CD4-positive, alpha-beta T cell (primary cell): ENCODE measurements at regions not wholly inside any gene's neighbourhood (a gene's known extent, or its start where the extent isn't known, plus 50 kb on each side); places are given as distances from the start of the nearest gene placed in this dataset.

Experiments used
- ATAC-seq: fragments of 200-7000 bp; cut with Tn5 transposase; one replicate; pipeline ENCODE4 v1.10.0; 2022; ENCODE audit warnings: mild to moderate bottlenecking; ENCODE audit not compliant: poor library complexity
- CTCF ChIA-PET: fragments of 350-600 bp; sonication (Branson Sonifier 250); formaldehyde crosslinking; loops from one replicate; lab custom pipeline; 2021; ENCODE audit warnings: antibody characterized with exemption, inconsistent platforms; lab: Charles Lee
- POLR2A ChIA-PET: fragments of 350-600 bp; sonication (Branson Sonifier 250); formaldehyde crosslinking; loops from one replicate; lab custom pipeline; 2021; ENCODE audit warnings: antibody characterized with exemption, inconsistent platforms; lab: Charles Lee
- DNase-seq, 14 experiments: peaks; one replicate each; pipeline ENCODE4 v3.0.0-alpha.2; 2013 to 2020; ENCODE audit warnings: mixed read lengths in 2 of 14
- H3K27ac ChIP-seq, 2 donors: one replicate each; pipeline versions ENCODE4 v1.5.1 to v1.7.0; 2013; ENCODE audit warnings: low read length in 2 of 2, low read depth in 1 of 2, mild to moderate bottlenecking in 1 of 2
- H3K27me3 ChIP-seq, 2 experiments: 1 replicate in 1 of 2; 2 replicates in 1 of 2; pipeline versions ENCODE4 v1.6.1 to v1.7.0; 2013; ENCODE audit warnings: low read length in 2 of 2, control low read depth in 1 of 2, mild to moderate bottlenecking in 1 of 2, moderate library complexity in 1 of 2; ENCODE audit not compliant: insufficient read depth in 2 of 2, control insufficient read depth in 1 of 2
- H3K36me3 ChIP-seq: one replicate; pipeline ENCODE4 v1.6.1; 2013; ENCODE audit warnings: low read length, control low read depth; ENCODE audit not compliant: insufficient read depth
- H3K4me1 ChIP-seq: one replicate; pipeline ENCODE4 v1.6.1; 2013; ENCODE audit warnings: low read length, control low read depth; ENCODE audit not compliant: insufficient read depth
- H3K4me3 ChIP-seq: one replicate; pipeline ENCODE4 v1.5.1; 2013; ENCODE audit warnings: mild to moderate bottlenecking, low read length, moderate library complexity
- H3K9me3 ChIP-seq, 2 experiments: 1 replicate in 1 of 2; 2 replicates in 1 of 2; pipeline versions ENCODE4 v1.6.1 to v1.7.0; 2013; ENCODE audit warnings: low read length in 2 of 2, mild to moderate bottlenecking in 2 of 2, control low read depth in 1 of 2, moderate library complexity in 1 of 2; ENCODE audit not compliant: control insufficient read depth in 1 of 2, insufficient read depth in 1 of 2
- H3K27ac Mint-ChIP-seq: one replicate; pipeline ENCODE4 v1.8.0; 2020; ENCODE audit warnings: mixed read lengths
- H3K27me3 Mint-ChIP-seq: one replicate; pipeline ENCODE4 v1.8.0; 2021; ENCODE audit warnings: mixed read lengths
- H3K36me3 Mint-ChIP-seq: one replicate; pipeline ENCODE4 v1.8.0; 2021; ENCODE audit warnings: low read depth, mixed read lengths
- H3K4me1 Mint-ChIP-seq: one replicate; pipeline ENCODE4 v1.8.0; 2021; ENCODE audit warnings: low read depth, mixed read lengths
- H3K4me3 Mint-ChIP-seq: one replicate; pipeline ENCODE4 v1.8.0; 2020; ENCODE audit warnings: mild to moderate bottlenecking, mixed read lengths
- H3K9me3 Mint-ChIP-seq: one replicate; pipeline ENCODE4 v1.8.0; 2020; ENCODE audit warnings: mixed read lengths
- CTCF ChIP-seq: fragments of 200-600 bp; IDR thresholded peaks from one replicate; pipeline ENCODE4 v1.8.0; 2022; ENCODE audit warnings: antibody characterized with exemption, mild to moderate bottlenecking
- intact Hi-C, 2 experiments: fragments of 100-400 bp; cut with DNase I in 1 of 2; cut with micrococcal nuclease in 1 of 2; formaldehyde crosslinking; loops; one replicate each; pipeline versions ENCODE4 v1.15.1 to v1.9.0; 2023 to 2025; cut with DNase I, micrococcal nuclease

GRCh38 chr11:127804747-127805400 is 782.5 kb downstream of the ETS1 start:
- Mint-ChIP-seq H3K4me1 (no peaks in the 10 kb centered on the region), H3K27me3 (peaks cover 5% of the 10 kb centered on the region), H3K27ac (no peak overlapping the region), H3K9me3 (no peaks in the 10 kb centered on the region), H3K4me3 (no peak overlapping the region), H3K36me3 (no peaks in the 10 kb centered on the region)
- Histone ChIP-seq H3K9me3 (no peaks in the 10 kb centered on the region), H3K36me3 (no peaks in the 10 kb centered on the region), H3K4me3 (no peak overlapping the region), H3K27me3 (no peaks in the 10 kb centered on the region), H3K4me1 (no peaks in the 10 kb centered on the region), H3K27ac (no peak overlapping the region)
- CTCF ChIA-PET, result no interaction called here
- POLR2A ChIA-PET, result no interaction called here
- intact Hi-C loops, result no loop called here
- DNase-seq, result no peak
- no peak for TF ChIP-seq CTCF
- ATAC-seq, result no peak

- TF ChIP-seq CTCF, result no peak
- Mint-ChIP-seq H3K27me3 (no peaks in the 10 kb centered on the region), H3K9me3 (no peaks in the 10 kb centered on the region), H3K4me1 (no peaks in the 10 kb centered on the region), H3K27ac (no peak overlapping the region), H3K36me3 (no peaks in the 10 kb centered on the region), H3K4me3 (no peak overlapping the region)
- intact Hi-C loops, result no loop called here
- ChIA-PET CTCF (no interaction called here), POLR2A (no interaction called here)
- DNase-seq, result no peak
- no peak overlapping the region for H3K4me3 ChIP-seq
- H3K36me3 ChIP-seq, result no peaks in the 10 kb centered on the region
- no peak overlapping the region for H3K27ac ChIP-seq
- H3K9me3 ChIP-seq, result no peaks in the 10 kb centered on the region
- no peaks in the 10 kb centered on the region for H3K27me3 ChIP-seq
- H3K4me1 ChIP-seq, result no peaks in the 10 kb centered on the region
- no peak for ATAC-seq
Observed at GRCh38 chr11:127803755-127804154, 783.6 kb downstream of the ETS1 start.

- no peaks in the 10 kb centered on the region for H3K36me3 ChIP-seq
- Mint-ChIP-seq H3K4me1 (no peaks in the 10 kb centered on the region), H3K4me3 (no peak overlapping the region), H3K9me3 (no peaks in the 10 kb centered on the region), H3K36me3 (no peaks in the 10 kb centered on the region), H3K27ac (no peak overlapping the region), H3K27me3 (no peaks in the 10 kb centered on the region)
- ATAC-seq (no peak), DNase-seq (no peak)
- CTCF ChIA-PET, result no interaction called here
- H3K4me1 ChIP-seq, result no peaks in the 10 kb centered on the region
- POLR2A ChIA-PET, result no interaction called here
- no peak overlapping the region for H3K27ac ChIP-seq
- TF ChIP-seq CTCF, result no peak
- no peaks in the 10 kb centered on the region for H3K9me3 ChIP-seq
- H3K27me3 ChIP-seq, result no peaks in the 10 kb centered on the region
- intact Hi-C loops, result no loop called here
- H3K4me3 ChIP-seq, result no peak overlapping the region
Observed at GRCh38 chr11:127800989-127801688, 786.2 kb downstream of the ETS1 start.
